SU-DHL-6 (cell line): ENCODE measurements at regions not wholly inside any gene's neighbourhood (a gene's known extent, or its start where the extent isn't known, plus 50 kb on each side); places are given as distances from the start of the nearest gene placed in this dataset.

Experiments
- H2AFZ ChIP-seq: fragments of 200-600 bp; sonication (generic); 2 replicates; pipeline ENCODE4 v1.6.1; 2014; ENCODE audit warnings: low read depth, mild to moderate bottlenecking, moderate library complexity, mixed read lengths, antibody characterized with exemption, low read length; ENCODE audit not compliant: severe bottlenecking
- H3F3A ChIP-seq: fragments of 200-600 bp; shearing (Covaris generic); 2 replicates; pipeline ENCODE4 v1.6.0; 2016; ENCODE audit warnings: antibody characterized with exemption, mild to moderate bottlenecking; ENCODE audit not compliant: insufficient read depth
- H3K27ac ChIP-seq: fragments of 200-600 bp; sonication (generic); 2 replicates; pipeline ENCODE4 v1.5.1; 2016; ENCODE audit warnings: low read depth, mild to moderate bottlenecking, low read length, moderate library complexity, mixed read lengths
- H3K27me3 ChIP-seq: fragments of 200-600 bp; sonication (generic), shearing (Covaris generic); 2 replicates; pipeline ENCODE4 v1.6.0; 2014; ENCODE audit warnings: mild to moderate bottlenecking, low read length
- H3K36me3 ChIP-seq: fragments of 200-600 bp; sonication (generic); 2 replicates; pipeline ENCODE4 v1.6.1; 2014; ENCODE audit warnings: mild to moderate bottlenecking, low read length, mixed read lengths
- H3K4me2 ChIP-seq: fragments of 300-600, 200-600 bp; shearing (Covaris generic), sonication (generic); 2 replicates; pipeline ENCODE4 v1.6.0; 2014; ENCODE audit warnings: low read length, low read depth, mild to moderate bottlenecking; ENCODE audit not compliant: poor library complexity, severe bottlenecking
- H3K4me3 ChIP-seq: fragments of 200-600 bp; sonication (generic); 2 replicates; pipeline ENCODE4 v1.5.1; 2014; ENCODE audit warnings: antibody characterized with exemption, low read length, mild to moderate bottlenecking, mixed read lengths; ENCODE audit not compliant: insufficient read depth, poor library complexity, severe bottlenecking
- H3K79me2 ChIP-seq: fragments of 200-600 bp; sonication (generic); 2 replicates; pipeline ENCODE4 v1.6.1; 2014; ENCODE audit warnings: mild to moderate bottlenecking, low read length, moderate library complexity; ENCODE audit not compliant: insufficient read depth
- H3K9ac ChIP-seq: fragments of 200-600 bp; sonication (generic); 2 replicates; pipeline ENCODE4 v1.7.0; 2014; ENCODE audit warnings: mild to moderate bottlenecking, low read length
- H3K9me2 ChIP-seq: fragments of 200-600 bp; sonication (generic); replicated peaks from 2 replicates; pipeline ENCODE4 v1.6.1; 2014; ENCODE audit warnings: low read length; ENCODE audit not compliant: insufficient read depth
- H3K9me3 ChIP-seq: fragments of 200-600 bp; sonication (generic); 2 replicates; pipeline ENCODE4 v1.6.1; 2014; ENCODE audit warnings: low read length, mixed read lengths; ENCODE audit not compliant: insufficient read depth
- H4K20me1 ChIP-seq: fragments of 200-600 bp; sonication (generic); 2 replicates; pipeline ENCODE4 v1.6.1; 2014; ENCODE audit warnings: low read depth, mild to moderate bottlenecking, antibody characterized with exemption, low read length, moderate library complexity, mixed read lengths
- CTCF ChIP-seq: fragments of 200-600 bp; sonication (generic); IDR thresholded peaks from one replicate; pipeline ENCODE4 v1.5.1; 2017; ENCODE audit warnings: antibody characterized with exemption, mild to moderate bottlenecking, low read length, moderate library complexity; ENCODE audit not compliant: insufficient read depth, poor library complexity, severe bottlenecking
- EZH2phosphoT487 ChIP-seq: fragments of 200-600 bp; sonication (generic), shearing (Covaris generic); conservative IDR thresholded peaks from 2 replicates; pipeline ENCODE4 v1.6.1; 2018; ENCODE audit warnings: mild to moderate bottlenecking, antibody characterized with exemption, low read length, moderate library complexity, mixed read lengths

- Histone ChIP-seq H4K20me1 (no peaks in the 10 kb centered on the region), H3K79me2 (no peaks in the 10 kb centered on the region), H3K9ac (no peak overlapping the region), H3F3A (no peaks in the 10 kb centered on the region), H3K27me3 (no peaks in the 10 kb centered on the region), H3K9me3 (no peaks in the 10 kb centered on the region), H3K4me3 (no peak overlapping the region), H3K27ac (no peak overlapping the region), H2AFZ (no peak overlapping the region), H3K9me2 (no peaks in the 10 kb centered on the region), H3K36me3 (no peaks in the 10 kb centered on the region), H3K4me2 (no peak overlapping the region)
- TF ChIP-seq EZH2phosphoT487 (no peak), CTCF (no peak)
Observed at GRCh38 chr5:52275639-52276038, 512.1 kb upstream of the ITGA1 start.

- Histone ChIP-seq H3K9me2 (no peaks in the 10 kb centered on the region), H2AFZ (no peak overlapping the region), H3K79me2 (no peaks in the 10 kb centered on the region), H3K9ac (no peak overlapping the region), H3F3A (no peaks in the 10 kb centered on the region), H3K27ac (no peak overlapping the region), H3K9me3 (no peaks in the 10 kb centered on the region), H3K4me3 (no peak overlapping the region), H3K27me3 (no peaks in the 10 kb centered on the region), H3K4me2 (no peak overlapping the region), H3K36me3 (no peaks in the 10 kb centered on the region), H4K20me1 (no peaks in the 10 kb centered on the region)
- TF ChIP-seq EZH2phosphoT487 (no peak), CTCF (no peak)
Observed at GRCh38 chr5:52277101-52277500, 510.6 kb upstream of the ITGA1 start.

GRCh38 chr5:52282647-52283046 lies 505.1 kb upstream of the ITGA1 start:
- TF ChIP-seq EZH2phosphoT487 = no peak
- TF ChIP-seq CTCF = no peak
- Histone ChIP-seq H2AFZ (no peak overlapping the region), H3K27ac (no peak overlapping the region), H3K79me2 (no peaks in the 10 kb centered on the region), H3K4me2 (no peak overlapping the region), H3F3A (no peaks in the 10 kb centered on the region), H3K36me3 (no peaks in the 10 kb centered on the region), H3K9me3 (no peaks in the 10 kb centered on the region), H4K20me1 (no peaks in the 10 kb centered on the region), H3K4me3 (no peak overlapping the region), H3K9me2 (no peaks in the 10 kb centered on the region), H3K9ac (no peak overlapping the region), H3K27me3 (no peaks in the 10 kb centered on the region)

GRCh38 chr5:52283221-52283620 lies 504.5 kb upstream of the ITGA1 start:
- H3F3A ChIP-seq = no peaks in the 10 kb centered on the region
- H3K9me3 ChIP-seq = no peaks in the 10 kb centered on the region
- H3K36me3 ChIP-seq = no peaks in the 10 kb centered on the region
- no peak overlapping the region for H2AFZ ChIP-seq
- H3K4me3 ChIP-seq = no peak overlapping the region
- H3K27me3 ChIP-seq = no peaks in the 10 kb centered on the region
- H3K9ac ChIP-seq = no peak overlapping the region
- TF ChIP-seq EZH2phosphoT487 (no peak), CTCF (no peak)
- H3K9me2 ChIP-seq = no peaks in the 10 kb centered on the region
- H3K27ac ChIP-seq = no peak overlapping the region
- H4K20me1 ChIP-seq = no peaks in the 10 kb centered on the region
- no peak overlapping the region for H3K4me2 ChIP-seq
- no peaks in the 10 kb centered on the region for H3K79me2 ChIP-seq
